Adipocyte (in vitro differentiated cells): ENCODE measurements at regions not wholly inside any gene's neighbourhood (a gene's known extent, or its start where the extent isn't known, plus 50 kb on each side); places are given as distances from the start of the nearest gene placed in this dataset.

Source experiments
- DNase-seq: peaks from one replicate; pipeline ENCODE4 v3.0.0-alpha.2; 2015; ENCODE audit warnings: low read depth
- H3K27me3 ChIP-seq: replicated peaks from 2 replicates; pipeline ENCODE4 v1.7.0; 2013; ENCODE audit warnings: mild to moderate bottlenecking, low read length, moderate library complexity; ENCODE audit not compliant: control insufficient read depth, insufficient read depth
- H3K36me3 ChIP-seq: 2 replicates; pipeline ENCODE4 v1.7.0; 2013; ENCODE audit warnings: low read length, mild to moderate bottlenecking, moderate library complexity; ENCODE audit not compliant: control insufficient read depth, insufficient read depth, severe bottlenecking
- H3K4me1 ChIP-seq: 2 replicates; pipeline ENCODE4 v1.7.0; 2013; ENCODE audit warnings: mild to moderate bottlenecking, low read length, moderate library complexity; ENCODE audit not compliant: control insufficient read depth, insufficient read depth
- H3K4me3 ChIP-seq: 2 replicates; pipeline ENCODE4 v1.7.0; 2013; ENCODE audit warnings: mild to moderate bottlenecking, low read length, moderate library complexity
- H3K9ac ChIP-seq: 2 replicates; pipeline ENCODE4 v1.7.0; 2013; ENCODE audit warnings: mild to moderate bottlenecking, low read length, moderate library complexity
- H3K9me3 ChIP-seq: 2 replicates; pipeline ENCODE4 v1.7.0; 2013; ENCODE audit warnings: mild to moderate bottlenecking, low read length, moderate library complexity; ENCODE audit not compliant: control insufficient read depth

- Histone ChIP-seq H3K9me3 (no peaks in the 10 kb centered on the region), H3K4me3 (no peak overlapping the region), H3K36me3 (no peaks in the 10 kb centered on the region), H3K9ac (no peak overlapping the region), H3K4me1 (no peaks in the 10 kb centered on the region), H3K27me3 (no peaks in the 10 kb centered on the region)
- DNase-seq = no peak
Measured at GRCh38 chr7:94080551-94080950, 76.4 kb upstream of the BET1 start.

GRCh38 chr7:94082126-94082525 lies 78.0 kb upstream of the BET1 start:
- DNase-seq = no peak

GRCh38 chr7:94087664-94088352 lies 83.7 kb upstream of the BET1 start:
- Histone ChIP-seq H3K27me3 (no peaks in the 10 kb centered on the region), H3K4me1 (no peaks in the 10 kb centered on the region), H3K9me3 (no peaks in the 10 kb centered on the region), H3K36me3 (no peaks in the 10 kb centered on the region), H3K4me3 (peak overlapping the region; percentile 76), H3K9ac (peak overlapping the region; percentile 75)
- DNase-seq = peak; percentile 87

More at GRCh38 chr7:94082126-94082525, 78.0 kb upstream of the BET1 start:
- H3K4me1 ChIP-seq = no peaks in the 10 kb centered on the region
- no peak overlapping the region for H3K9ac ChIP-seq
- no peaks in the 10 kb centered on the region for H3K9me3 ChIP-seq
- H3K4me3 ChIP-seq = no peak overlapping the region
- H3K36me3 ChIP-seq = no peaks in the 10 kb centered on the region
- H3K27me3 ChIP-seq = no peaks in the 10 kb centered on the region

GRCh38 chr7:94088560-94088959 lies 84.4 kb upstream of the BET1 start:
- peak; percentile 40 for DNase-seq
- no peaks in the 10 kb centered on the region for H3K36me3 ChIP-seq
- no peaks in the 10 kb centered on the region for H3K27me3 ChIP-seq
- no peak overlapping the region for H3K4me3 ChIP-seq
- no peaks in the 10 kb centered on the region for H3K9me3 ChIP-seq
- peak overlapping the region; percentile 75 for H3K9ac ChIP-seq
- no peaks in the 10 kb centered on the region for H3K4me1 ChIP-seq

GRCh38 chr7:94089806-94090205 lies 85.7 kb upstream of the BET1 start:
- H3K9me3 ChIP-seq = no peaks in the 10 kb centered on the region
- no peak overlapping the region for H3K9ac ChIP-seq
- H3K4me1 ChIP-seq = no peaks in the 10 kb centered on the region
- no peak overlapping the region for H3K4me3 ChIP-seq
- H3K36me3 ChIP-seq = no peaks in the 10 kb centered on the region
- no peaks in the 10 kb centered on the region for H3K27me3 ChIP-seq
- no peak for DNase-seq

GRCh38 chr7:94092980-94093379 lies 88.8 kb upstream of the BET1 start:
- peaks cover 10% of the 10 kb centered on the region for H3K4me1 ChIP-seq
- no peaks in the 10 kb centered on the region for H3K27me3 ChIP-seq
- H3K36me3 ChIP-seq = no peaks in the 10 kb centered on the region
- H3K9me3 ChIP-seq = no peaks in the 10 kb centered on the region
- H3K4me3 ChIP-seq = no peak overlapping the region
- DNase-seq = no peak
- H3K9ac ChIP-seq = no peak overlapping the region

GRCh38 chr7:94094298-94094697 lies 90.1 kb upstream of the BET1 start:
- no peaks in the 10 kb centered on the region for H3K9me3 ChIP-seq
- DNase-seq = no peak
- H3K9ac ChIP-seq = no peak overlapping the region
- H3K36me3 ChIP-seq = no peaks in the 10 kb centered on the region
- no peaks in the 10 kb centered on the region for H3K27me3 ChIP-seq
- peaks cover 10% of the 10 kb centered on the region for H3K4me1 ChIP-seq
- H3K4me3 ChIP-seq = no peak overlapping the region

- Histone ChIP-seq H3K4me1 (peaks cover 10% of the 10 kb centered on the region), H3K9ac (no peak overlapping the region), H3K27me3 (no peaks in the 10 kb centered on the region), H3K9me3 (no peaks in the 10 kb centered on the region), H3K36me3 (no peaks in the 10 kb centered on the region), H3K4me3 (no peak overlapping the region)
- DNase-seq = peak; percentile 8
Measured at GRCh38 chr7:94095316-94096009, 91.3 kb upstream of the BET1 start.

- Histone ChIP-seq H3K9ac (no peak overlapping the region), H3K27me3 (no peaks in the 10 kb centered on the region), H3K36me3 (no peaks in the 10 kb centered on the region), H3K4me1 (peaks cover 10% of the 10 kb centered on the region), H3K9me3 (no peaks in the 10 kb centered on the region), H3K4me3 (no peak overlapping the region)
- no peak for DNase-seq
Measured at GRCh38 chr7:94099679-94100078, 95.5 kb upstream of the BET1 start.

- Histone ChIP-seq H3K27me3 (no peaks in the 10 kb centered on the region), H3K36me3 (no peaks in the 10 kb centered on the region), H3K4me3 (no peak overlapping the region), H3K9ac (no peak overlapping the region), H3K9me3 (no peaks in the 10 kb centered on the region), H3K4me1 (peaks cover 10% of the 10 kb centered on the region)
- DNase-seq = no peak
Measured at GRCh38 chr7:94100723-94101345, 96.7 kb upstream of the BET1 start.

- Histone ChIP-seq H3K27me3 (no peaks in the 10 kb centered on the region), H3K9me3 (no peaks in the 10 kb centered on the region), H3K36me3 (no peaks in the 10 kb centered on the region), H3K4me3 (no peak overlapping the region), H3K9ac (no peak overlapping the region), H3K4me1 (no peaks in the 10 kb centered on the region)
- DNase-seq = no peak
Measured at GRCh38 chr7:94104301-94104700, 100.1 kb upstream of the BET1 start.
